Astrocyte of the cerebellum (primary cell): ENCODE measurements at regions not wholly inside any gene's neighbourhood (a gene's known extent, or its start where the extent isn't known, plus 50 kb on each side); places are given as distances from the start of the nearest gene placed in this dataset.

Experiments used
- DNase-seq: peaks from one replicate; pipeline ENCODE4 v3.0.0-alpha.2; 2011; ENCODE audit warnings: low read depth
- H3K4me3 ChIP-seq: 2 replicates; pipeline ENCODE4 v1.5.1; 2011; ENCODE audit warnings: mild to moderate bottlenecking, low read depth, low read length, moderate library complexity
- CTCF ChIP-seq: IDR thresholded peaks from 2 replicates; pipeline ENCODE4 v1.5.1; 2012; ENCODE audit warnings: low read length, low read depth, moderate library complexity, mild to moderate bottlenecking; ENCODE audit errors: missing control alignments
- in situ Hi-C: cut with HindIII; loops from 2 replicates; pipeline ENCODE4 v1.10.0; 2017; ENCODE audit warnings: low sequenced_read_pairs

- in situ Hi-C loops: no loop called here
- no peak for TF ChIP-seq CTCF
- no peak overlapping the region for H3K4me3 ChIP-seq
- no peak for DNase-seq
These were observed 1415.1 kb upstream of the RAG2 start for GRCh38 chr11:38013157-38013556.

GRCh38 chr11:38011496-38011895, 1413.5 kb upstream of the RAG2 start:
- no peak for TF ChIP-seq CTCF
- DNase-seq: no peak

GRCh38 chr11:38009932-38010331, 1411.9 kb upstream of the RAG2 start:
- TF ChIP-seq CTCF: no peak
- DNase-seq: no peak
- H3K4me3 ChIP-seq: no peak overlapping the region
- in situ Hi-C loops: no loop called here

More at GRCh38 chr11:38011496-38011895, 1413.5 kb upstream of the RAG2 start:
- H3K4me3 ChIP-seq: no peak overlapping the region
- in situ Hi-C loops: no loop called here

- DNase-seq: no peak
- in situ Hi-C loops: no loop called here
- H3K4me3 ChIP-seq: no peak overlapping the region
- TF ChIP-seq CTCF: no peak
These were observed 1408.4 kb upstream of the RAG2 start for GRCh38 chr11:38006466-38006865.

GRCh38 chr11:38005597-38005996, 1407.6 kb upstream of the RAG2 start:
- TF ChIP-seq CTCF: no peak
- no peak overlapping the region for H3K4me3 ChIP-seq
- in situ Hi-C loops: no loop called here
- peak; percentile 13 for DNase-seq

- in situ Hi-C loops: no loop called here
These were observed 1401.1 kb upstream of the RAG2 start for GRCh38 chr11:37999171-37999570.

More at GRCh38 chr11:37999171-37999570, 1401.1 kb upstream of the RAG2 start:
- TF ChIP-seq CTCF: no peak
- no peak overlapping the region for H3K4me3 ChIP-seq
- DNase-seq: no peak
